Prostate gland (tissue), 2 donors: ENCODE measurements at regions not wholly inside any gene's neighbourhood (a gene's known extent, or its start where the extent isn't known, plus 50 kb on each side); places are given as distances from the start of the nearest gene placed in this dataset.

Experiments
- POLR2A ChIP-seq: fragments of 450-650 bp; IDR thresholded peaks from one replicate; pipeline ENCODE4 v1.6.1; 2016; ENCODE audit warnings: antibody characterized with exemption, mild to moderate bottlenecking
- POLR2AphosphoS5 ChIP-seq: sonication (generic); formaldehyde crosslinking; IDR thresholded peaks from one replicate; pipeline ENCODE4 v1.6.1; 2017; ENCODE audit warnings: antibody characterized with exemption
- TF ChIP-seq, protein P1 (sequence below), 4 experiments: fragments of 200-600 bp in 2 of 4; fragments of 450-650 bp in 2 of 4; sonication (generic) in 2 of 4; IDR thresholded peaks; 1 replicate in 3 of 4; 2 replicates in 1 of 4; pipeline ENCODE4 v1.5.1; 2016 to 2019; ENCODE audit warnings: antibody characterized with exemption in 4 of 4, mild to moderate bottlenecking in 2 of 4, moderate library complexity in 2 of 4

GRCh38 chr4:124219389-124219788, 493.1 kb downstream of the ANKRD50 start:
- TF ChIP-seq, protein P1, sequence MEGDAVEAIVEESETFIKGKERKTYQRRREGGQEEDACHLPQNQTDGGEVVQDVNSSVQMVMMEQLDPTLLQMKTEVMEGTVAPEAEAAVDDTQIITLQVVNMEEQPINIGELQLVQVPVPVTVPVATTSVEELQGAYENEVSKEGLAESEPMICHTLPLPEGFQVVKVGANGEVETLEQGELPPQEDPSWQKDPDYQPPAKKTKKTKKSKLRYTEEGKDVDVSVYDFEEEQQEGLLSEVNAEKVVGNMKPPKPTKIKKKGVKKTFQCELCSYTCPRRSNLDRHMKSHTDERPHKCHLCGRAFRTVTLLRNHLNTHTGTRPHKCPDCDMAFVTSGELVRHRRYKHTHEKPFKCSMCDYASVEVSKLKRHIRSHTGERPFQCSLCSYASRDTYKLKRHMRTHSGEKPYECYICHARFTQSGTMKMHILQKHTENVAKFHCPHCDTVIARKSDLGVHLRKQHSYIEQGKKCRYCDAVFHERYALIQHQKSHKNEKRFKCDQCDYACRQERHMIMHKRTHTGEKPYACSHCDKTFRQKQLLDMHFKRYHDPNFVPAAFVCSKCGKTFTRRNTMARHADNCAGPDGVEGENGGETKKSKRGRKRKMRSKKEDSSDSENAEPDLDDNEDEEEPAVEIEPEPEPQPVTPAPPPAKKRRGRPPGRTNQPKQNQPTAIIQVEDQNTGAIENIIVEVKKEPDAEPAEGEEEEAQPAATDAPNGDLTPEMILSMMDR (IDR thresholded peaks at IDR 0.05) = no peak
- TF ChIP-seq POLR2AphosphoS5 (no peak), POLR2A (no peak)
